HG02759 (cell line): ENCODE measurements at regions not wholly inside any gene's neighbourhood (a gene's known extent, or its start where the extent isn't known, plus 50 kb on each side); places are given as distances from the start of the nearest gene placed in this dataset.
A peak's percentile ranks its signal among the peaks of the same experiment; 100 is the strongest.

Experiments
- ATAC-seq: cut with Tn5 transposase; IDR thresholded peaks from one replicate; pipeline ENCODE4 v1.9.1; 2021; ENCODE audit warnings: mild to moderate bottlenecking, moderate library complexity; ENCODE audit not compliant: unreplicated experiment

DNA sequence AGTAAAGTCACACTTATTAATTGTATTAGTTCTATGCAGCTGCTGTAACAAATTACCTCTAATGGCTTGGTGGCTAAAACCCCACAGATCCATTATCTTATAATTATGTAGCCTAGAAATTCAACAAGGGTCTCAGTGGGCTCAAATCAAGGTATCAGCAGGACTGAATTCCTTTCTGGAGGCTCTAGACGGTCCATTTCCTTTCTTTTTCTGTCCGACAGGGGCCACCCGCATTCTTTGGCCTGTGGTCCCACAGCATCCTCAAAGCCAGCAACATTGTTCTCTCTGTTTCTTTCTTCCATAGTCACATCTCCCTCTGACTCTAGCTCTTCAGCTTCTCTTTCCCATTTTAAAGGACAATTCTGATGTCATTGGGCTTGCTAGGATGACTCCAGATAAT lies 276.3 kb upstream of the ZNF717 start:
- ATAC-seq: no peak

DNA sequence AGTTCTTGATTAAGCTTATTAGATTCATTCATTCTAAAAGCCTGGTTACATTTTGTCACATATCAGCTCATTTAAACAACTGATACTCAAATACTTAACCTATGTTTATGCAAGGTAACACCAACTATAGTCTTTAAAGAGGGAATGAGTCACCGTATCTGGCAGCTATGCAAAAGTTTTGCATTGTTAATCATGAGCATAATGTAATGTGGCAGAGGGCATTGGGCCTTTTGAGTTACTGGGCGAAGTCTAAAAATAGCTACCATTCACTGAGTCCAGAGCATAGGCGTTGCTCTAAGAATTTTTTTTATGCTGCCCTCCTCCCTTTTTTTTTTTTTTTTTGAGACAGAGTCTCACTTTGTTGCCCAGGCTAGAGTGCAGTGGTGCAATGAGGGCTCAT lies 277.7 kb upstream of the ZNF717 start:
- no peak for ATAC-seq

DNA sequence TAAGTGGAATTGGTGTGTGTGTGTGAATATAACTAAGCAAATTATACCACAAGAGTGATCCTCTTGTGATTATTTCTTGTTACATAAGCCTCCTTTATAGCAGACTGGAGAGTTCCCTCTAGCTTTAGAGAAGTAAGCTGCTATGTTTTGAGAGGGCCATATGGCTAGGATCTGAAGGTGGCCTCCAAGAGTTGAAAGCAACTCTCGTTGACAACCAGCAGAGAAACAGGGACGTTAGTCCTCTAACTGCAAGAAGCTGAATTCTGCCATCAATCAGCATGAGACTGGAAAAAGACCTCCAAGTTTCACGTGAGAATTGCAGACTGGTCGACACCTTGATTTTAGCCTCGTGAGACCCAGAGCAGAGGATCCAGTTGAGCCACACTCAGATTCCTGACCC lies 278.5 kb upstream of the ZNF717 start:
- no peak for ATAC-seq

GRCh38 chr3:76065964-76066363 lies 280.6 kb upstream of the ZNF717 start:
- ATAC-seq: no peak

- ATAC-seq: no peak
These were observed 292.8 kb upstream of the ZNF717 start for GRCh38 chr3:76078101-76078500.

DNA sequence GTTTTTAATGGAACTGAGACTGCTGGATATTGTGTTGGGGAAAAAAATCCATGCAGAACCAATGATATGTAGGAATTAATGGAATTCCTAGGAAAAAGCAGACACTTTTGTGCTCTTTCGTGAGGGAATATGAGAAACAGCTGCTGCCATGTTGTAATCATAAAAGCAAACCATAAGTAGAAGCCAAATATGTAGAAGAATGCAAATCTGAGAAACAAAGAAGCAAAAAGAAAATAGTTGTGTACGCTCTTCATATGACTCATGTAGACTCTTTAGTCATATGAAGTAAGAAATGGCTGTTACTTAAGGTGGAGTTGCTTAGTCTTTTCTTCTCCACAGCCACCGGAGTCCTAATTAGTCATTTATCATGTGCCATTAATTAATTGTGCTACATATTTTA lies 298.6 kb upstream of the ZNF717 start:
- no peak for ATAC-seq

DNA sequence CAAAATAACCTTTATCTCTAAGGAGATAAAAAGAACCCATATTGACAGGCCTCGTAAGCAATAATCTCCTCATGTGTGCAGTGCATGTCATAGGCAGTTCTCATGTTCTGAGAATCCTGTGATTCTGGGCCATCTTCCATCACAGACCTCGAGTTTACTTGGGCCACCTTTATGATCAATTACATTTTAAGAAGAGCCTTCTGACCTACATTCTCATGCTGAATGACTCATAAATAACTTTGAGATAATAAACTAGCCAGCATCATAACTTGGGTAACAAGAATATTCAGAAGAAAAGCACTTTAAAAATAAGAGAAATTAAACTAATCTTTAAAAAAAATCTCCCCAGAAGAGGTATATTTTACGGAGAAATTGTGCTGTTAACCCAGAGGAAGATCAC lies 310.7 kb upstream of the ZNF717 start:
- ATAC-seq: no peak

GRCh38 chr3:76096836-76097588 lies 311.7 kb upstream of the ZNF717 start:
- no peak for ATAC-seq

DNA sequence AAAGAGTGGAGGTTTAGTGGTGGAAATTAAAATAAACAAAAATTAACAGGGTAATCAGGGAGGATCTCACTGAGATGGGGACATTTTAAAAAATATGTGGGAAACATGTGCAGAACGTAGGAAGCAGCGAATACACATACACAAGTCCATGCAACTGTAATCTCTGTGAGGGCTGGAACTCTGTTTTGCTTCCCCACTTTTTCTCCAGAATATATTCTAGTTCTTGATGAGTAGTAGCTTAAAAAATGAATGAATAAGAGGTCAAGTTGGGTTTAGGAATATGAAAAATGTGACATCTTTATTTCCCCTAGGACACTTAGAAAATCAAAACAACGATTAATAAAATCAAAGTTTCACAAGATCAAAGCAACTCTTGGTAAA lies 312.2 kb upstream of the ZNF717 start:
- no peak for ATAC-seq

DNA sequence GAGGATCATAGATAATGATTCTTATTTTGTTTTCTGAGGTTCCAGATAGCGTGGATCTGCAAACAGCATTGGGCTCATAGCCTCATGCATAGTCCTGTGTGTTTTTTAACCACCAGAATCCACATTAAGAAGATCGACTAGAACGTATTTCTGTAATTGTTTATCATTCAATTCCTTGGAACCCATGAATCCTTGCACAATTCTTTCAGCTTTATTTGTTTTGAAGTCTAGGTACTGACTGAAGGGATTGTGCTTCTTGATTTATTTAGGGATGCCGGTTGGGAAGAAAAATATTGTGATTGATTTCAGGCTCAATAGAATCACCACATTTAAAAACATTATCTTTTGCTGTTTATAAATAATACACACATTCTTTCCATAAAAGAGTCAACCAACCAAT lies 314.6 kb upstream of the ZNF717 start:
- no peak for ATAC-seq

- peak; percentile 59 for ATAC-seq
These were observed 322.7 kb upstream of the ZNF717 start for GRCh38 chr3:76107935-76108570.

- ATAC-seq: no peak
These were observed 326.5 kb upstream of the ZNF717 start for GRCh38 chr3:76111808-76112207.

DNA sequence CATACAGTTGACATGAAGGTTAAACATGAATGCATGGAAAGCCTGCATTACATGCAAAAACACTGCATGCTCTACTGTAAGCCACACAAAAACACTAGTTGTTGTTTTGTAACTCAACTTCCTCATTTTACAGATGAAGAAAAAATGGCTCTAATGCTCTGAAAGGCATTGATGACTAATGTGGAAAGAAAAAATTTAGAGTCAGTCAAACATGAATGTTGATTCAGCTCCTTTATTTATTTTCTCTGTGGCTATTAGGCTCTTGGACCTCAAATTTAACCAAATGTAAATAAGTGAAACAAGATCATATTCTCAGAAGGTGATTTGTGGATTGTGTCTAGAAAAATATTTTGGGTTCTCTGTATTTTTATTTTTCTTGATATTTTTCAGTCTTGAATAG lies 336.7 kb upstream of the ZNF717 start:
- no peak for ATAC-seq

DNA sequence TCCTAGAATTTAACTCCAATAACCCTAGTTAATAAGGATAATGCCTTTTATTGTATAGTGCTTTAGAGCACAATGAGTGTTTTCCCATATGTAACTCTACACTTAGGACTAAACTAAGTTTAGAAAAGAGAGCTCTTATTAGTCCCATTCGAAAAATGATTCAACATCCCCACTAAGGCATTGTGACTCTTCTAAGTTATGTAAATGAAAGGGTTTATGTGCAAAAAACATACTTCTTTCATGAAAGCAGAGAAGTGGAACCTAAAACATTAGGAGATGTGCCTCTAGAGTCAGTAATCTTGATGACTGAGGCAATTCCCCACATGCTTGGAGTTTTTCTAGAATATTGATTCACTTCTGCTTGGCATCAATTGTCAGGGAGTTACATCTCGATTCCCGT lies 344.1 kb upstream of the ZNF717 start:
- ATAC-seq: no peak

GRCh38 chr3:76131396-76132153 lies 346.2 kb upstream of the ZNF717 start:
- ATAC-seq: no peak

DNA sequence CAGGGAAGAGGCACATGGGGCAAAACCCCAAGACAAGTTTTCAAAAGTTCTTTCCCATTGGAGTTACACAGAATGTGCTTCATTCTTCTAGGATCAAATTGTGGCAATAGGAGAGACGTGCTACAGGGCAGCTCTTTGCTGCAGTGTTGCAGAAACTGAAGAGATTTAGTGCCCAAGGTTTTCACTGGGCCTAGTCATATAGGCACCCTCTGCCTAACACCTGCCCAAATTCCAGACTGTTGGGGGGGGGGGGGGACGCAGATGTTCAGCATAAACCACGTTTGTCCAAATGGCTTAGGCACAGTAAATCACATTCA lies 346.8 kb upstream of the ZNF717 start:
- no peak for ATAC-seq

- ATAC-seq: no peak
These were observed 348.8 kb upstream of the ZNF717 start for GRCh38 chr3:76134166-76134565.

DNA sequence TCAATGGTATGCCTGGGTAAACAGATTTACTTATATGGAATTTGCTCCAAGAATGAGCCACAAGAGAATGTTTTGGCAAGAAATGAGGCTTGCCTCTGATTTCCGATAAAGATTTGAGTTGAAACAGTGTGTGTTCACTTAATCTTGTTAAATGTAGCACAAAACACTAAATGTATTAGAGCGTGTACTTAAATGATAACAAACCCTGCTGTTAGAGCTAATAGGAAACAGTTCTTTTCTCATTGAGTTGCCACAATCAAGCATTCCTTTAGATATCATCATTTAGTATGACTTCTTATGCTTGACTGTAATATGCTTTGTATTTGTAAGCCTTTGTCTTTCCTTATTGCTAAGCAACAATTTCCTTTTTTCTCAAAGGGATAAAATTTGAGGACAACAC lies 353.6 kb upstream of the ZNF717 start:
- no peak for ATAC-seq

DNA sequence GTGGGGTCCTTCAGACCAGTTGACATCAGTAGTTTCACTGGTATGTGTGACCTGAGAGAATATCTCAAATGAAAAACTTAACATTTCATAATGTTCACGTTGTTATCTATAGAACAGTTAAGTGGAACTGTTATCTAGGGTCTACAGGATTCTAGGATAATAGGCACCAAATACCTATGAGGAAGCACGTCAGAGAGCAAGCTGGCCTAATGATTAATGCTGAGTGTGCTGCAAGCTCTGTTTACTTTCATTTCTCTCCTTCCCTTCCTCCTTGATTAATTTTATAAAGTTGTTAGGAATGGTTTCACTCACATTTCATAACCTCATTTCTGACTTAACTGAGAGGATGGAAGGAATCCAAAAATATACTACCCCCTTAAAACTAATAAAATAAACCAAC lies 362.5 kb upstream of the ZNF717 start:
- no peak for ATAC-seq

DNA sequence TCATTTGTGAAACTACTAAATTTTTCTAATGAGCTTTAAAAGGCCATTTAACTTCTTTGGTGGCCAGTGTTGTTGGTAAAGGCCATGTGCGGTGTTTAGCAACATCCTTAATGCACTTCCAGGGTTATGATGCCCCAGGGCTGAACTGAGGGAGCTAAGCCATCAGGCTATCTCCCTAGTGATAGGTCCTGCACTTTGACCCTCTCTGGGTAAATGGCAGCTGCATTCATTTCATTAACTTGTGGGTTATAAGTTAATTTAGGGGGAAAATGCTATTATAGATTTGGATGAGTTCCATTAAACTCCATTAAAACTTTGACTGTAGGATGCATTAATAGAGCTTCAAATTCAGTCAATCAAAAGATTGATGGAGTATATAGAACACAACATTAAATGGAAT lies 366.7 kb upstream of the ZNF717 start:
- ATAC-seq: no peak

DNA sequence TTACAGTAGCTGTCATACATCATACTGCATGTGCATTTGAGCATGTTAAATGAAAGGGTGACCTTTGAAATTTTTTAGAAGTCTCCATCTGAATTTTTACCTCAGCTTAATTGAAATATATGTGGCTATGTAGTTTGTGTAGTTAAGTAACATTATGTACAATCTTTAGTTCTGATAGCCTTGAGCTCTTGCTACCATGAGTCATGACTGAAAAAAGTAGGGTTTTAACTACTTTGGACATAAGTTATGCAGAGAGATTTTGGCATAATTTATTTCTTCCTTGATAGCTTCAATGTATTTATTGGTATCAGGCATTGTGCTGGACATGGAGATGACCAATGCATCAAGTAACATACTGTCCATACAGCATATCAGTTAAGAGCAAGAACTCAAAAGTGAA lies 376.5 kb upstream of the ZNF717 start:
- no peak for ATAC-seq

DNA sequence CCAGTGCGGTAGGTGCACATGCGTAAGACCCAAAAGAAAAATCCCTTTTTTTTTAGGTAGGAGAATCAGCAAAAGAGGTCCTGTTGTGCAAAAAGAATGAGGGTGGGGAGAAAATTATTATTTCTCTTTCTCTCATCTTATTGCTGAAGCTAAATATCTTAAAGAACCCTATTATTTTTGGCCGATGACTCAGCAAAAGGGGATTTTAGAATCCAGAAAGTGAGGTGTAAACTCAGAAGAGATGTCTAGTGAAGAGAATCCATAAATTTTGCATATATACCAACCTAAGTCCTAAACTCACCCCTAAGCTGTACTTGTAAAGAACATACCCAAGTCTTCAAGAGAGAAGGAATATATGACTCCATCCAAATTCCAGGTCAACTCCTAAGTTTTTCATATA lies 386.3 kb upstream of the ZNF717 start:
- no peak for ATAC-seq
